AG04450 (cell line): ENCODE measurements at regions not wholly inside any gene's neighbourhood (a gene's known extent, or its start where the extent isn't known, plus 50 kb on each side); places are given as distances from the start of the nearest gene placed in this dataset.

Experiments used
- CTCF ChIA-PET: fragments of 300-600, 350-600 bp; formaldehyde crosslinking; extraction: SDS; loops from one replicate; lab custom pipeline; 2022; ENCODE audit warnings: antibody characterized with exemption, inconsistent platforms; lab: Charles Lee
- POLR2A ChIA-PET: fragments of 350-600 bp; formaldehyde crosslinking; extraction: SDS; loops from one replicate; lab custom pipeline; 2021; ENCODE audit warnings: antibody characterized with exemption, inconsistent platforms; lab: Yijun Ruan, JAX
- DNase-seq: peaks from one replicate; pipeline ENCODE4 v3.0.0-alpha.2; 2011; ENCODE audit warnings: low read depth, low spot score
- H3K27ac ChIP-seq: one replicate; pipeline ENCODE4 v1.5.1; 2012; ENCODE audit warnings: low read depth, low read length, control low read depth
- H3K27me3 ChIP-seq: one replicate; pipeline ENCODE4 v1.6.0; 2012; ENCODE audit warnings: low read length; ENCODE audit not compliant: control insufficient read depth, insufficient read depth
- H3K4me3 ChIP-seq: 2 replicates; pipeline ENCODE4 v1.5.1; 2011; ENCODE audit warnings: mild to moderate bottlenecking, low read depth, low read length, control low read depth
- H3K9me3 ChIP-seq: 2 replicates; pipeline ENCODE4 v1.5.1; 2012; ENCODE audit warnings: low read length; ENCODE audit not compliant: control insufficient read depth, insufficient read depth
- CTCF ChIP-seq: IDR thresholded peaks from 2 replicates; pipeline ENCODE4 v1.5.1; 2011; ENCODE audit warnings: low read depth, low read length, control low read depth, inconsistent platforms

GRCh38 chr7:18221377-18222293 is 194.0 kb upstream of the PRPS1L1 start:
- CTCF ChIA-PET, result no interaction called here

GRCh38 chr7:18222636-18223035 is 195.0 kb upstream of the PRPS1L1 start:
- TF ChIP-seq CTCF, result no peak
- no peak overlapping the region for H3K4me3 ChIP-seq
- CTCF ChIA-PET, result interaction anchor here (0.7 kb wide), 1 partner anchor 60 kb away, joined by 5 read pairs; no protein-coding TSS in a partner anchor
- POLR2A ChIA-PET, result no interaction called here
- H3K27ac ChIP-seq, result no peak overlapping the region
- H3K9me3 ChIP-seq, result no peaks in the 10 kb centered on the region
- no peak for DNase-seq
- H3K27me3 ChIP-seq, result no peaks in the 10 kb centered on the region

More at GRCh38 chr7:18221377-18222293, 194.0 kb upstream of the PRPS1L1 start:
- Histone ChIP-seq H3K27me3 (no peaks in the 10 kb centered on the region), H3K27ac (no peak overlapping the region), H3K9me3 (no peaks in the 10 kb centered on the region), H3K4me3 (no peak overlapping the region)
- POLR2A ChIA-PET, result no interaction called here
- DNase-seq, result no peak
- TF ChIP-seq CTCF, result no peak

GRCh38 chr7:18224138-18224537 is 196.5 kb upstream of the PRPS1L1 start:
- CTCF ChIA-PET, result no interaction called here

DNA sequence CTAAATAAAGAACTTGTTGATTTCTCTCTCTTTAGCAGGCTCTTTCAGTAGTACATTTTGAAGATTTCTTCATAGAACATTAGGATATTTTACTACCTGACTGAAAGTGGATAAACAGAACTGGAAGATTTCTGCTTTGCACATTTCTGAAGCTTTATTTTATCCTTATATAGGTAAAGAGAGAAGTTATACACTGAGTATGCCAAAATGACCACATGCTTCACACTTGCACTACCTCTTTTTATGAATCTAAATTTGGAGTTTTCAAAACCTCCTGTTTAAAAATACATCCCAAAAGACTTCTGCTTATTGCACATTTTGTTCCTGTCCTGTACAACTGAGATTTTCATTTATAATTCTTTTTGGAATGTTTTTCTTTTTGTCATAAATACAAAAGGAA is 197.4 kb upstream of the PRPS1L1 start:
- ChIA-PET POLR2A (no interaction called here), CTCF (no interaction called here)
- DNase-seq, result no peak
- H3K27ac ChIP-seq, result no peak overlapping the region
- H3K9me3 ChIP-seq, result no peaks in the 10 kb centered on the region
- H3K4me3 ChIP-seq, result no peak overlapping the region
- no peaks in the 10 kb centered on the region for H3K27me3 ChIP-seq
- TF ChIP-seq CTCF, result no peak

More at GRCh38 chr7:18224138-18224537, 196.5 kb upstream of the PRPS1L1 start:
- POLR2A ChIA-PET, result no interaction called here
- no peak overlapping the region for H3K27ac ChIP-seq
- TF ChIP-seq CTCF, result no peak
- DNase-seq, result no peak
- H3K27me3 ChIP-seq, result no peaks in the 10 kb centered on the region
- no peaks in the 10 kb centered on the region for H3K9me3 ChIP-seq
- H3K4me3 ChIP-seq, result no peak overlapping the region

GRCh38 chr7:18226598-18226997 is 199.0 kb upstream of the PRPS1L1 start:
- ChIA-PET CTCF (interaction anchor here (0.5 kb wide), 1 partner anchor 961 kb away, joined by 4 read pairs; no protein-coding TSS in a partner anchor), POLR2A (no interaction called here)
- no peaks in the 10 kb centered on the region for H3K27me3 ChIP-seq
- no peak for TF ChIP-seq CTCF
- no peak overlapping the region for H3K27ac ChIP-seq
- DNase-seq, result no peak
- H3K4me3 ChIP-seq, result no peak overlapping the region
- H3K9me3 ChIP-seq, result no peaks in the 10 kb centered on the region
